ENCODE measurements at regions not wholly inside any gene's neighbourhood (a gene's known extent, or its start where the extent isn't known, plus 50 kb on each side); places are given as distances from the start of the nearest gene placed in this dataset.

DNA sequence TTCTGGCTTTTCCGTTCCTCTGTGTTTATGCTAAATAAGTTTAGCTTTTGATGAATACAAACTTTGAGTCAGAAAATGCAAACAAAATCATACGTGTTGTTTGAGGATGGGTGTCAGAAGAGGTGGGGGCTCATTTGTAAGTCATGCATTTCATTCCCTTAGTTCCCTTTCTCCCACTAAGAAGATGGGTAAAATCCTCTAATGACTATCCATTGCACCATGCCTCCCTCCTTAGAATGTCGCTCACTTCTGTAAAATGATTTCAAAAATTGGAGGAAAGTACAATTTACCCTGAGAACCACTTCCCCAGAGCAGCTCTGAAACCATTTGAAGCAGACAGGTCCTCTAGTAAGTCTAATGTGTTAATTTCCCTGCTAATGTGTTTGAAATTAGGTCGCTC, 629.6 kb upstream of the VRK2 start:
- TF ChIP-seq TAF1 (IDR thresholded peaks at IDR 0.05; ENCODE audit: borderline replicate concordance, low read depth, low read length) (no peak), POLR2A (IDR thresholded peaks at IDR 0.05; ENCODE audit: low read depth, low read length) (no peak), POLR2AphosphoS5 (IDR thresholded peaks at IDR 0.05; ENCODE audit: low read depth, low read length) (no peak)

Measured in GM12892 (cell line).